Activated CD8-positive, alpha-beta memory T cell treated with anti-CD3 and anti-CD28 coated beads, Interleukin-2, amount 50 U/mL, for 1 hour (primary cell): ENCODE measurements at regions not wholly inside any gene's neighbourhood (a gene's known extent, or its start where the extent isn't known, plus 50 kb on each side); places are given as distances from the start of the nearest gene placed in this dataset.

Experiments
- DNase-seq: peaks from one replicate; pipeline ENCODE4 v3.0.0-alpha.2; 2020; ENCODE audit errors: extremely low read depth

DNA sequence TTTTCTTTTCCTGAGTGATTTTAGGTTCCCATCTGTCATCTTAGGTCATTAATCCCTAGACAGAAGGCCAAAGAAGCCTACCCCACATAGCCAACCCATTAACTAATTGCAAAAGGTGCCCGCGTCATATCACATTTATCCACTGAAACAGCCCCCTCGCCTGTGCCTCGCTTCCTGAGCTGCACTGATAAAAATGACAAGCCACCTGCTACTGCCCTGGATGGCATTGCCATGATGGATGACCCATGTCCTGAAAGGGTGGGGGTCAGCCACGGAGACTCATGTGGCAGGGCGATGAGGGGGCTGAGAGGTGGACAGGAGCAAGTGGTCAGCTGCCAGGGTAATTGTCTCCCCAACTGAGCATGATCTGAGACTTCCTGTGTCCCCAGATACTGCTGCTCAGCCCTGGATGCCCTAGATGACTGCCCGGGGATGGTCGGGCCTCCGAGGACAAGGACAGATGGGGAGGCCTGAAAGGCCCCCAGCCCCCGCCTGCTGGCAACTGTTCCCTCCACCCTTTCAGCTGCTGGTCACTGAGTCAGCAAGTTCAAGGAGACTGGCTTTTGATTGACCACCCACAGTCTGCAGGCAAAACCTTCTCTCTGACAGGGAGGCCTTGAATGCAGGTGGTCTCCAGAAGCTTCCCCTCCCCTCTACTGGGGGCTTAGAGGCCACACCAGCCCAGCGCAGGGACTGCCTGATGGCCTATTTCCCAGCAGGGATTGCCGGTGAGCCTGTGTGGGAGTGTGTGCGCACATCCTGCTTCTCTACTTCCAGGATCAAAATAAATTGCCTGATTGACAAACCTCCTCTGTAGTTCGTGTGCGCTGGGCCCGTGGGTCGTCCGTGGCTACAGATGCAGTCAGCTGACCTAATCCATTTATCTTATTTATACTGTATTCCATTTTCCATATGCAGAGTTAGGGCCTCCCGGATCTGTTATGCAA lies 496.3 kb downstream of the BCOR start:
- no peak for DNase-seq

DNA sequence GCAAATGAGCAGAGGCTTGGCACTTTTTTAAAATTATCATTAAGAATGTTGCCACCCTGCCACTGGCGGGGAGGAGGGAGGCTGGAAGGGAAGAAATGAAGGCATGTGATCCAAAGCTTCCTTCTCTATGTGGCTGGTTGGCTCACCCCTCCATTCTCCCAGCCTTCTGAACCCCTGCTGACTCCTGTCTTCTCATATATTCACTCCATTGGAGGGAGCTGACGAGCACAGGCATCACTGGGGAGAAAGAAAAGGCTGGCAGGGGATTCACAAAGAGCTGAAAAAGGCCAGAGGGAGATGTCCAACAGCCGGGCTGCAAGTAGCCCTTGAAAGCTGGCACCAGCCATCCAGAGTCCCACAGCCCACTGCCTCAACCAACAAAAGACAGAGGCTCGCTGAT lies 495.6 kb downstream of the BCOR start:
- DNase-seq = no peak

DNA sequence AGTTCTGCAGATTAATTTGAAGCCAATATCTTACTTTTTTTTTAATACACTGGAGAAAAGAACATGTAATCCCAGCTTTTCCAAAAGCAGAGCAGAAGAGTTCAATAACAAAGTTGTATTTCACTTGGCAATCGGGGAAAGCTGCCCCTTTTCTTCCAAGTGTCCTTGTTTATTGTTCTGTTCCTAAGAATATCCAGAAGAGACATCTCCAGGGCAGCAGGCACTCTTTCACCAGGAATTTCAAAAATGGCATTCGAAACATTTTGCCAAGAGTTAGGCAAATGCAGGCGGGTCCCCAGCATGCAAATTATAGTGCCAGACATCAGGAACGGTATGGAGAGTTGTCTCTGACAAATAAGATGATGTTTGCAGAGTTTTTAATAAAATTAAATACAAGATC lies 494.5 kb downstream of the BCOR start:
- DNase-seq = no peak

DNA sequence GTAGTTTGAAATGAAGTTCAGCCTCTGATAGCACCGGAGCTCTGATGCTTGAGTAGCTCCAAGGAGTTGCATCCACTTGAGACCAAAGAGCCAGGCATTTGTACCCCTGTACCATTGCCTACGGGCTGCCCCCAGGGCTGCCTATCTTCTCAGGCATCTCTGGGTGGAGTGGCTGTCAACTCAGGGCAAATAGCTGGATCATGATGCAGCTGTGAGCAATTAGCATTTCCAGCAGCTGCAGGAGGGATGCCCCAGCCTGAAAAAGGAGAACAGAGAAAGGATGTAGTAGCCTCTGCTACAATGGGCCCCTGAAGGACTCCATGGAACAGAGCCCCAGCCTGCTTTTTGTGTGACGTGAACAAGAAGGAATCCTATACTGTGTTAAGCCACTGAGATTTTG lies 492.6 kb downstream of the BCOR start:
- no peak for DNase-seq

DNA sequence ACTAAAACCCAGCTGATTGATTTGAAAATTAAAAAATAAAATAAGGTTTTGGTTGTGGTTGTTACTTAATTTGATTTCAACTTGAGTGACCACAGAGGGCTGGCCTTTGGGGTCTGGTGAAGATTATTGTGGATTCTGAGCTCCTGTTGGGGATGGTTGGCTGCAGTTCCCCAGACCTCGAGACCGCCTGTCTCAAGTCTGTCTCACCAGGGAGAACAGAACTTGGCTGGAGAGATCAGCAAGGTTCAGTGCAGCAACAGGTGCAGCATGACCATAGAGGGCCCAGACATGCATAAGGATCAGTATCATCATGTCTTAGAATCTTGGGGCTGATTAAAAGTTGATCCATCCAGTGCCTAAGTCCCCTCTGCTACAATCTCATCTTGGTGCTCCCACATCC lies 491.9 kb downstream of the BCOR start:
- no peak for DNase-seq

DNA sequence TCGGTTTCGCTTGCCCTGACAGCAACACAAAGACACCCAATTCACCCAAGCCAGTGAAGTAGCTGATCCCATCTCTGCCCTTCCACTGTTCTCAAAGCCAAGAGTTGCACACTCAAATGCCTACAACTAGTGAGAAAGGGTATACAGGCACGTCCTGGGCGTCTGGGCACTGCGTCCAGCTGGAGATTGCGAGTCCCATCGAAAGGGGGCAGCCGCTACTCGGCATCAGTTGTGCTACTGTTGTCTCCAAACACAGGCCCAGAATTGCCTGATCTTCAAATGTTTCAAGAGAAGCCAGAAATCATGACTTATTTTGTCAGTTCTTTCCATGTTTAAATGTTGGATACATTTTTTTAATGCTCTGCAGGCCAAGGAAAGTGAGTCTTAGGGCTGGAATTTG lies 487.8 kb downstream of the BCOR start:
- DNase-seq = no peak

DNA sequence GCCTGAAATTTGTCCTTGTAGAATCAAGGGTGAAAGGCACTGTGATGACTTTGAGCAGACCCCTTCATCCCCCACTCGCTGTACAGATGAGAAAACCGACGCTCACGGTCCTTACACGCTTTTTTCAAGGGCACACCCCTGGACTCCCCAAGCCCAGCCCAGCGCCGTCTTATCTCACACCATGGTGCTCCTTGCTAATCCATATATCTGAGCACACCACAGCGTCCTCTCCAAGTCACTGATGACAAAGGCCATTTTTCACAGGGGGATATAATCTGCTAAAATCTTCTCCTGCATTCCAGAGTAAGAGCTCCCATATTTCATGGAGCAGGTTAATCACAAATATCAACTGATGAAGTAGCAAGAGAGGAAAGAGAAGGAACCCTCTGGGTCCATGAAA lies 486.3 kb downstream of the BCOR start:
- no peak for DNase-seq

DNA sequence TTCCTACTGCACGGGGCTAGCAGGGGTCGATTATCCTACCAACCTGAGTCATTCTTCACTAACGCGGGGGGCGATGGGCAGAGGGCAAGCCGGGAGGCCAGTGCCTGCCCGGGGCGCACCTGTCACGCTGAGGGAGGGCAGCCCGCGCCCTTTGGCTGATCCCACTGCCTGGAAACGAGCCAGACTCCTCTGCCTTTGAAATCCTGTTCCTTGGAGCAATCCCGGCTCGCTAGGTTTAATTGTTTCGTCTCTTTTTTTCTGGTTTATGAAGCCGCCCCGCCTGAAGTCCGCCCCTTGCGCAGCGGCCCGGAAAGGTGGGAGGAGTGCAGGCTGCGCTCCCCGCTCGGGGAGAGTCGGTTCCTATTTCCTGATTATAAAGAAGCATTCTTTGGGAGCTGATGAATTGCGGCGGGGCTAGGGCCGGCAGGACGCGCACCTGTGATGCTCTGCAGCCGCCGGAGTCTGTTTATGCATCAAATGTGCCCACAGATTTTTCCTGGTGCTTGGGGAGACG lies 484.2 kb downstream of the BCOR start:
- no peak for DNase-seq

DNA sequence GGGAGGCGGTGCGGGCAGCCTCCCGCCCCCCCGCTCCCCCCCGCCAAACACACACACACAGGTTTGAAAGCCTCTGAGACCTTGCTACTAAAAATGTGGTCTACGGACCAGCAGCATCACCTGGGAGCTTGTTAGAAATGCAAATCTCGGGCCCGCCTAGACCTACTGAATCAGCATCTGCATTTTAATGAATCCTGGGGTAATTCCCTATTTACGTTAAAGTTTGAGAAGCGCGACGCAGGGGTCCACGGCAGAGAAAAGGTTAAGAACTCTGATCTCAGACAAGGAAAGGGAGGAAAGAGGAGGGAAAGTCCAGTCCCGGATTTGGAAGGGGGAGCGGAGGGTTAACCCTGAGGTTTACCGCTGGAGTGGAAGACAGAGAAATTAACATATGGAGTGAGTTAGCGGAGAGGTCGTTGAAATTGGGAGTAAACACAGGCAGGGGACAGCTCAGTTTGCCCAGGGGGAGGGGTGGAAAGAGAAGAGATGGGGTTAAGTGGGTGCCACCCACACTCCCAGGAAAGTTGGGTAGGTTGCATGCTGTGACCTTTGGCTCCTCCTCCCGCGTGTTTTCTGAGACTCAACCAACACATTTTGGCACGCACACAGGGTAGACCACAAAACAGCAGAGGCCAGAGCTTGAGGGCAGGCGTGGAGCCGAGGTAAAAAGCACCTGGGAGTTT lies 483.6 kb downstream of the BCOR start:
- no peak for DNase-seq

DNA sequence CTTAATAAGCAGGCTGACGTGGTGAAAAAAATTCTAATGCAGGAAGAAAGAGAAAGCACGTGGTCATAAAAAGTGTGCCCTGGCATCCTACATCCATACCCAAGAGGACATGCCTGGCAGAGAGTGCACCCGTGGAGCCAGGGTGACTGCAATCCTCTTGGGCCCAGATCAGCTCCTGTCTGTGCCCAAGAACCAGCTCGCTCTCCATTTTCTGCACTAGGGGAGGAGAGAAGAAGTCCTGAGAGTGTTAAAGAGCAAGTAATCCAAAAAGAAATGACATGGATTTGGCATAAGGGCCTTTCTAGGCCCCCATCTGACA lies 483.1 kb downstream of the BCOR start:
- no peak for DNase-seq

DNA sequence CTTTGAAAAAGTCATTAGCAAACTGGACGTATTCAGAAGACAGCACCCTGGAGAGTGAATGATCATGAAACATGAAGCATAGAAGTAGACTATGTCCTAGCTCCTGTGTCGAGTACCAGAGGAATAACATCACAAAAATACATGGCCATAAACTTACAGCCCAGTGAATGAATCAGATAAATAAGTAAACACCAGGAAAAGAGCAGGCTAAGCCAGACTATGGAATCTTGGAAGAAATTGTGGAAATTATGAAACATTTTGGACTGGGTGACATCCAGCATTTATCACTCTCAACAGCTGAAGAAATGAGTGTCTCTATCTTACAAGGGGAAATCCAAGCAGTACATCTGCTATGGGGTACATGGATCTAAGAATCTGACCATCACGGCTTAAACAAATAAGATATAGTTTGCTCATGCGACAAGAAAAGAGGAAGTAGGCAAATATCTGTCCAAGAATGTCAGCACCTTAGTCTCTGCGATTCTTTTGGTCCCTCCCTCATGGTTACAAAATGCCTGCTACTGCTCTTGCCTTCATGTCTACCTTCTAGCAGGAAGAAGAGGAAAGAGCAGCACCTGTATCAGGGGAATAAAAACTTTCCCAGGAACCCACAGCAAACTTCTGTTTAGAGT lies 481.5 kb downstream of the BCOR start:
- no peak for DNase-seq

DNA sequence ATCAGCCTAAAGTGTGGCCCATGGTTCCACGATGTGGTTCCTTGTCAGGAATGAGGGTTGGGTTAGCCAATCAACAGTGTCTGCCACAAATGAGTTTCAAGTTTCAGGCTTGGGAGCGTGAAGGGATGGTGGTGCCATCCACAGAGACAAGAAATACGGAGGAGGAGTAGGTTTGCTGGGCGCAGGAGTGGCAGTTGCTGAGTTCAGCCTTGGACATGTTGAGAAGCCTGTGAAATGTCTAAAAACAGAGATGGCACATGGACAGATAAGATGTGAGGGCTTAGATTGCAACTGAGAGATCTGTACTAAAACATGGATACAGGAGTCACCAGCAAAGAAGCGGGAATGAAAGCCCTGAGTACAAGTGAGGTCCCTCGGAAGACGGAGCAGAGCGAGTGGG lies 481.0 kb downstream of the BCOR start:
- DNase-seq = no peak

DNA sequence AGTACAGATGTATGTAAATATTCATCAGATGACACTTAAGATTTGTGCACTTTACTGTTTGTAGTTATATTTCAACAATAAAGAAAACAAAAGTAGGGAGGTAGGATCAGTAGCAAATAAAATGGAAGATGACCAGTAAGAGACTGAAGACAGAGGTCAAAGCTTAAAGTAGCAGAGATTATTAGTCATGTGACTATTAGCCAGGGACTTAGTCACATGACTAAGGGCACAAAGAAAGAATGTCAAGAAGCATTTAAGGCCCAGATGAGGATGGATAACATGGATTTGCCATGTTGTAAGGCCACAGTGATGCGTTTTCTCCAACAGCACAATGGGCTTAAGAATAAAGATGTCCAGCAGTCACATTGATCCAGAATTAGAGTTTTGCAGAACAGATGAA lies 479.6 kb downstream of the BCOR start:
- no peak for DNase-seq

DNA sequence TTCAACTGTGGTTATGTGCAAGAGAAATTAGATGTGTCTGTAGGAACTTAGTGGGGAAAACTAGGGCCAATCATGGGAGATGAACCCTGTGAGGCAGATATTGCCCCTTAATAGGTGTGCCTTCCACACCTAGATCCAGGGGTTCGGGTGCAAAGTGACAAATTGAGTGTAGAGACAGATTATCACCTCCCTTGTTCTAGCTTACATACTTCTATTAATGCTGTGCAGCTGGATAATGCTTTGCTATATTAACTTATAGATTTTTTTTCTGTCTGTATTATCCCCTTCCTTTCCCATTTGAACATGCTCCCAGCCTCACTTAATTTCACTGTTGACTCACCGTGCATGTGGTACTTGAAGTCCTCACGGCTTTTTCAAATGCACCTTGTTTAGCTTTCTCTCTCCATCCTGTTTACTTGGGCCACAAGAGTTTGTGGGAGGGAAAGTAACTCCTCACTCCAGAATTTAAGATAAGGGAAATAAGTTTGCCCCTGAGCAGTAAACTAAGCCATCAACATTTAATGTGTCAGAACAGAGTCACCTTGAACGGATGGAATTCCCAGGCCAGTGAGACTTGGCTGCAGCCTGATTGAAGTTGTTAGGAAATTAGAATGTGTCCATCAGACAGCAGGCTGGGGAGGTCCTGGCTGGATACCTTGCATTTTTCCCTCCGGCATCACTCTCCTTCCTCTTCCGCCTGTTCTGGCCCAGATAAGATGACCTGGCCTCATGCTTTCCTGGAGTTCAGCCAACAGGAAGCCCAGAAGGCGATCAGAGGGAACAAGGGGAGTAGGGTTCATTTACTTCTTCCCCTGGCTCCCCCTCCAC lies 478.4 kb downstream of the BCOR start:
- no peak for DNase-seq

DNA sequence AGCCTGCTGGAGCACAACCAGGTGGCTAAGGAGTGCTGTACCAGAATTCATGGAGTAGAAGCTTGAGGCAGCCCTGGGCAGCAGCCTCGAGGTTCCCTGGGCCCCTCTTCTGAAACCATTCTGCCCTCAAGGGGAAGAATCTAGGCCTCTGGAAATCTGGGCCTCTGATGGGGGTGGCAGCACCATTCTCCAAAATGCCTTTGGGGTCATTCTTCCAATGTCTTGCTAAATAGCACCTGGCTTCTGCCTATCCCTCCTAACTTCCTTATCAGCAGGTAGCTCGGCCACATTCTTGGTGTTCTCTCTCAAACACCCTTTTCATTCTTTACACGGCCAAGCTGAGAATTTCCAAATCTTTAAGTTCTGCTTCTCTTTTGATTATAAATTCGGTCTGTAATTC lies 473.6 kb downstream of the BCOR start:
- DNase-seq = no peak

DNA sequence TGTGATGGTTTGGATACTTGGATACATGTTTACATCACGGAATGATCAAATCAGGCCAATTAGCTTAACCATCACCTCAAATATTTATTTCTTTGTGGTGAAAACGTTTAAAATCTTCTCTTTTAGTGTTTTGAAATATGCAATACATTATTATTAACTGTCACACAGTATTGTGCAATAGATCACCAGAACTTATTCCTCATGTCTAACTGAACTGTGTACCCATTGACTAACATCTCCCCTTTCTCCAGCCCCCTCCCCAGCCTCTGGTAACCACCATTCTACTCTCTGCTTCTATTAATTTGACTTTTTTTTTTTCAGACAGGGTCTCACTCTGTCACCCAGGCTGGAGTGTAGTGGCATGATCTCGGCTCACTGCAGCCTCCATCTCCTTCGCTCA lies 471.9 kb downstream of the BCOR start:
- DNase-seq = no peak

DNA sequence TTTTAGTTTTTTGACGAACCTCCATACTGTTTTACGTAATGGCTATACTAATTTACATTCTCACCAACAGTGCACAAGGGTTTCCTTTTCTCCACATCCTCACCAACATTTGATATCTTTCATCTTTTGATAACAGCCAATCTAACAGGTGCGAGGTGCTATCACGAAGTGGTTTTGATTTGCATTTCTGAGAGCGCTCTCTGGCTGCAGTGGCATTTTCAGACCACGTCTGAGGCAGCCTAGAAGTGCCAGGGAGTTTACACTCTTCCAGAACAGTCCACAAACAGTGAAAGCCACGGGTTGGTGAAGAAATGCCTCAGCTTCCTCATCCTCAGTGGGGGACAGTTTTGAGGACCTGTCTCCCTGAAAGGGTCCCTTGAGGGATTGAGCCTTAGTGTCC lies 471.0 kb downstream of the BCOR start:
- no peak for DNase-seq

DNA sequence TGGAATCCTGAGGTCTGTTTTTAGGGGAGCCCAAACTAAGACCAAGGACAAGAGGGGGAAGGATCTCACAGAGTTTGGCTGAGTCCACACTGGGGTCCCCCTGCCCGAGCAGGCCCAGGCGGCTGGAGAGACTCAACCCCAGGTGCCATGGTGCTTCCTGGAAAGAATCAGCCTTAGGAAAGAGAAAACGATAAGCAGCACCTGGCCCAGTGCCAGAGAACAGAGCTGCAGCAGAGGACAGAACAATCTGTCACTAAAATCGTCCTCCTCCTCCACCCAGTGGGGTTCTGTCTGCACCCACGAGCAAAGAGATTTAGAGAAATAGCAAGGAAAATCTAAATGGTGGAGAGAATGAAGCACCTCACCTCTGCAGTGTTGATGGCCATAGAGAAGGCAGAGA lies 470.5 kb downstream of the BCOR start:
- DNase-seq = no peak

DNA sequence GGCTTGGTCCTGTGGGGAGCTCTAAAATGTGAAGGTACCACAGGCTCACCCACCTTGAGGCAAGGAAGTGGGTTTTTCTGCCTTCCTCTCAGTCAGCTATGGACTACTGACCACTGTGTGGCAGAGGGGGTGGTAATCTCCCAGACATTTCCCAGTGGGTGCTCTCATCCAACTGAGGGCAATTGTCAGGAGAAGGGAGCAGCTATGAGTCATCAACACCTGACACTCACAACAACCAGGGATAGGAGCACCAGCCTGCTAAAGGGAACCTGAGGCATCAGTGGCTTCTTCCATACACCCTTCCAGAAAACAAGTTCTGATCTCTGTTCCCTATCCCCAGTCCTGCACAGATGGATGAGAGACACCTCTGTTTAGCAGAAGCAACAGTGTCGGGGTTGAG lies 468.8 kb downstream of the BCOR start:
- DNase-seq = no peak

DNA sequence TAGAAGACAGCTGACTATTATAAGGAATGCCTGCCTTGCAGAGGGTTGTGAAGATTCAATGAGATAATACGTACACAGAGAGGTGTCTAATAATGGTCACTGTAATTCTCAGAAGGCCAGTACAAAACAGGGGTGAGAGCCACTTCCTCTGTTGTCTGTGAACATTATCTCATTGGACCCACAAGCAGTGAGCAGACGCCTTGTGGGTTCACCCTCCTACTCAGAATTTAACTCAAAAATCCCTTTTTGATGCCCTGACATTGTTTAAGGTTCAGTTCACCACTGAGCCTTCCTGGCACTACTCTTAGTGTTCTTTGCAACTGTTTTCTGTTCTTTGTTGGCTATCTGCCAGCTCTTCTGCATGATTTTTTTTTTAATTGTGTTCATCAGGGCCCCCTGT lies 467.4 kb downstream of the BCOR start:
- no peak for DNase-seq

DNA sequence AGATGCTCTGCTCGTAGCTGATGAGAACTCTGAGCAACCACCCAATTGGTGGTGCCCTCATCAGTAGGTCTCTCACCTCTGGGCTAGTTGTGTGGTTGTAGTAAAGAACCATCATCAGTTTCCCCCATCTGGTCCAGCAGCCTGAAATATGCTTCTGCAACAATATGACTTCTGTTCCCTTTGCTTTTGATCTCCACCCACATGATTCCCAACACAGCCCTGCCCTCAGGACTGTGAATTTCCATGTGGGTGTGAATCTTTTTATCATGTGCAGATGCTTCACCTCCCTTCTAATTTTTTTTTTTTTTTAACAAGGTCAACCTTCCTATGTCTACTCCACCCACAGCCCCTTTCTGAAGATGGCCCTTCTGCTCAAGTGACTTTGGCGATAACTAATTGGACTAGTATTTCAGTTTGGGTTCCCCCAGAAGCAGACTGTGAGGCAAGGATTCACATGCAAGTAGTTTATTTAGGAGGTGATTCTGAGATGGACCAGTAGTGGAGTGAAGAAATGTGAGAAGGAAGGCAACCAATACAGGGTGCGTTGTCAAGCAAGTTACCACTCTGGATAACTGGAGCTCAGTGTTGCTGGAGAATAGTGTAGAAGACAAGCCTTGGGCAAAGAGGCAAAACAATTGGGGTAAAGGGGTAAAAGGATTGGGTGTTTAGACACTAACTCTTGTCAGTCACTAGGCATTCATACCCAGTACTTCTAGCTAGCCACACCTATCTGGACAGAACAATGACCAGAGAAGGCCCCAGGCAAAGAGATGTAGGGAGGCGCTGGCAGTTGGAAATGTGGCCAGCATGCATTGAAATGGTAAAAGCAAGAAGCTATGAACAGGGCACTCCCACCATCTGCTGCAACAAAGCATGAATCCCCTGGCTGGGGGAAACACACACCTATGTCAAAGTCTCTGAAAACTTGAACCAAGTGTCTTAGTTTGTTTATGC lies 466.2 kb downstream of the BCOR start:
- no peak for DNase-seq
